NCI-H526 treated with DMSO at 0.1 percent for 48 hours (cell line): ENCODE measurements at regions not wholly inside any gene's neighbourhood (a gene's known extent, or its start where the extent isn't known, plus 50 kb on each side); places are given as distances from the start of the nearest gene placed in this dataset.

ENCODE experiments used
- DNase-seq: peaks from one replicate; lab custom pipeline; 2025; lab: John Stamatoyannopoulos, UW

GRCh38 chr20:17017232-17017631 is 209.6 kb upstream of the PCSK2 start:
- no peak for DNase-seq

DNA sequence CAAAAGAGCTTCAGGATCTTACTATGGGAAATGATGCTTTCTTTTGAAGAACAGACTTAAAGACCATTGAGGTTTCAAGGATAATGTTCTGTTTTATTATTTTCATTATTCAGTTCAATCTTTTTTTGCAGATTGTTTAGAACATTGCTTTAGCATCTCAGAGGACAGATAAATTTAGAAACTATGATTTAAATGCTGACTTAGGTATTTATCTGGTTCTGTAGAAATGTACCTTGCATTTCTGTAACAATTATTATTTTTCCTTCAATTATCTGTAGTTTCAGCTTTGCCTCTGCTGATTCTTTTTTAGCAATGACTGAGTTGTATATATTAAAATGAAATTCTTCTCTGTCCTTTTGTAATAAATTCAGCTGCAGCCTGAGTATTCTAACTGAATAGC is 205.4 kb upstream of the PCSK2 start:
- DNase-seq: no peak

- DNase-seq: no peak
These were observed 203.8 kb upstream of the PCSK2 start for GRCh38 chr20:17023036-17023435.

DNA sequence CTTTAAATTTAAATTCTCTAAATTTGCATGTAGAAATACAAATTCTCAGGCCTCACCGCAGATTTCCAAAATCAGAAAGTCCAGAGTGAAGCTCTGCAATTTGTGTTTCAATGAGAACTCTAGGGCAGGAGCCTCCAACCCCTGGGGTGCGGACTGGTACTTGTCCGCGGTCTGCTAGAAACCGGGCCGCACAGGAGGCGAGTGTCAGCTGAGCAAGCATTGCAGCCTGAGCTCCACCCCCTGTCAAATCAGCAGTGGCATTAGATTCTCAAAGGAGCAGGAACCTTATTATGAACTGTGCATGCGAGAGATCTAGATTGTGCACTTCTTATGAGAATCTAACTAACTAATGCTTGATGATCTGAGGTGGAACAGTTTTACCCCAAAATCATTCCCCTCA is 203.0 kb upstream of the PCSK2 start:
- no peak for DNase-seq

- no peak for DNase-seq
These were observed 202.2 kb upstream of the PCSK2 start for GRCh38 chr20:17024513-17025119.

DNA sequence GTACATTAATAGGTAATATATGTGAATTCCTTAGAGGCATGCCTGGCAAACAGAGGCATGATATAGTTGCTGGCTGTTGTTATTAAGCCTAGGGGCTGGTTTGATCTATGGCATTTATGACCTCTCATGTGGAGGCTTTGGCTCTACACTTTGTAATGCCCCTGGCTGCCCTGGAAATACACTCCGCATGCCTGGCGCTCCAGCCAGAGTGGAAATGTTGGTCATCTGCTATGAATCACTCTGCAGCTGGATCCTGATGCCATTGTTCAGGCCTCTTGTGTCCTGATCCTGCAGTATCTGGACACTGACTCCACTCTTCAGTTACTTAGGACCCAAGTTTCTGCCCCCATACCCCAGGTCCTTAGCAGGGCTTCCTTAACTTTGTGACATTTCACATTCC is 200.5 kb upstream of the PCSK2 start:
- no peak for DNase-seq

DNA sequence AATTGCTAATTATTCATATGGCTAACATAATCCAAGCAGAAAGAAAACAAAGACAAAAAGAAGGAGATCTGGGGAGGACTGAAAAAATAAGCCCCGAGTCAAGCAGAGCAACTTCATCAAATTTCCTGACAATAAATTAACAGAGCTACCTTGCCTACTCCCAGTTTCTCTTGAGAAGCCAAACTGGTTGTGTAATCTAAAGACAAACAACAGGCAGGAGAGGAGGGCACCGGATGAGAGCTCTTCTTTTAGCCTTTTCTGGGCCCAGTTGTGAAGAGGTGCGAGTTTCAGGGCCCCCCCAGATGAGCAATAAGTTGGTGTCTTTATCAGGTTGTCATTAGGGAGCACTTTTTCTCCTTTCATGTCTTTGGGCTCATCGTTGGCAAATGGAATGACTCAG is 197.1 kb upstream of the PCSK2 start:
- DNase-seq: no peak

- DNase-seq: no peak
These were observed 190.3 kb upstream of the PCSK2 start for GRCh38 chr20:17036541-17036940.

DNA sequence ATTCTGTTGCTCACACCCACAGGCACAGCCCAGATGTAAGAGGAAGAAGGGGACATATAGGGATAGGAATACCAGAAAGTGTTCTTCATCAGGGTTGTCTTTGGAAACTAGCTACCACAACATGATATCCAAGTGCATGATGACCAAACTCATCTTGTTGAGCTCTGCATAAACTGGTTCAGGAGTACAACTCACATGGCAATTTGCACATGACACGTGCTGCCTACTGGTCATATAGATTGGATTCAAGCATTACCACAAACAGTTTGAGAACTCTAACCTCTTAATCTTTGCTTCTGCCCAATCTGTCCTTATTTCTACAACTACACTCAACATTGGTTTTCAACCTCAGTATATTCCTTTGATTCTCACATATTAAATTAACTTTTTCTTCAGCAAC is 184.7 kb upstream of the PCSK2 start:
- no peak for DNase-seq

GRCh38 chr20:17043323-17043722 is 183.5 kb upstream of the PCSK2 start:
- DNase-seq: no peak

- no peak for DNase-seq
These were observed 181.9 kb upstream of the PCSK2 start for GRCh38 chr20:17044891-17045290.

GRCh38 chr20:17059465-17059864 is 167.4 kb upstream of the PCSK2 start:
- no peak for DNase-seq

- DNase-seq: no peak
These were observed 165.1 kb upstream of the PCSK2 start for GRCh38 chr20:17061715-17062114.

DNA sequence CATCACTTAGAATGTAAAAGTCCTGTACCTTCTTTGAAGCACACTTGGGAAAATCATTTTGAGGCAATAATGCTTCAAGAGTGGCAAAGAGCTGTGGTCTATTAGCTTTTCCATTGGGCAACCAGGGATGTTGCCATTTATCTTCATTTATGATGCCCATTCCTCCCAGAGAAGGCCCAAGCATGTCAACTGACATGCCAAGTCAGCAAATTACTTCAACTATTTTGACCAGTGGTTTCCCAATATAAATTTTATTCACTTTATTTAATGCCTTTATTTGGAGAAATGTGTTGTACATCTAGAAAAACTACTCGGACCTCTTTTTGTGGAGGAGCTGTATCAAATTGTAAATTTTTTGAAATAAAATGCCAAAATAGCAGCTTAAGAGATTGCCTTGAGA is 164.1 kb upstream of the PCSK2 start:
- no peak for DNase-seq

DNA sequence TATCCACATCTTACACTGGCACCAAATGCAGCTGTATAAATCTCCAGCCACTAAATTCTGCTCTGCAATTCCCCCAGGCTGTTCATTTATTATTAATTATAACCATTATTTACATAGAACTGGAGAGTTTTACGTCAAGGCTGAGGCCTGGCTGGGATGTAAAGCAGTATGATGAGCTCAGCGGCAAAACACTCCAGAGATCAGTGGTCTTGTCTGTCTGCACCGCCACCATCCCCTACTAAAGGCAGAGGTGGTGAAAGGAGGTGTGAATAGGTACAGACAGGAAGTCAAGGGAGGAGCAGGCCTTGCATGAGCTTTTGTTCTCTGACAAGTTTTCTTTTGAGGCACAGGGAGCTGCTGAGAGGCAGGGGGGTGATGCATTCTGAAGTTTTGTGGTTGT is 159.9 kb upstream of the PCSK2 start:
- DNase-seq: no peak

- DNase-seq: no peak
These were observed 158.6 kb upstream of the PCSK2 start for GRCh38 chr20:17068084-17068711.

GRCh38 chr20:17077030-17077429 is 149.8 kb upstream of the PCSK2 start:
- no peak for DNase-seq

DNA sequence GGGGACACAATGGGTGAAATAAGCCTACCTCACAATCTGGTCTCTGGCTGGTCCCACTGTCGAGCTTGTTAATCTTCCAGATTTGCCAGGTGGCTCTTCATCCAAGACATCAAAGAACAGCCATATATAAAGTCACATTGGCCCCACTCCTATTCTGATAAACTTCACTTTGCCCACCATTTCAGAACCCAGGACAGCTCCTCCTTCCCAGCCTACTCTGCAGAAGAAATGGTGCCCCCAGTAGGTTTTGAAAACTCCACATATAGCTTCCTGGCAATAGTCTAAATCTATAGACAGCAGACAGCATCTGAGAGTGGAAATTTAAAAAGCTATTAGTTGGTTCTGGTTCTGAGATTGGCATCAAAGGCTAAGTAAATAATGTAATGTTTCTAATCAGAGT is 143.1 kb upstream of the PCSK2 start:
- no peak for DNase-seq

GRCh38 chr20:17084909-17085308 is 141.9 kb upstream of the PCSK2 start:
- DNase-seq: no peak

DNA sequence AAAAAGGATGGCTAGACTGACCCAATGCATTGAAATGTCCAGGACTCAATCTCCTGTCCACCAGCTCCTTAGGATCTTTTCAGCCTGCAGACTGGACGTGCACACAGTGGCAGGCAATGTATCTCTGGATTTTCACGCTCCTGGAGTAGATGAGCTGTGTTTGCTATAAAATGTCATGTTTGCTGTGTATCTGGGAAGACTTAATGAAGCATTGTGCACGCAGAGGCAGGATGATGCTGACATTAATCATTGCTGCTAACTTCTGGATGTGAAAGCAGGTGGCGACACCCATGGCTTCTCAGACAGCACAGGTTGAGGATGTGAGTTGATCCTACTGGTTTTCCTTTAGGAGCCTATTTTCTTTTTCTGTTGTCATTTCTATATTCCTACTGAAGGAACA is 133.1 kb upstream of the PCSK2 start:
- no peak for DNase-seq

DNA sequence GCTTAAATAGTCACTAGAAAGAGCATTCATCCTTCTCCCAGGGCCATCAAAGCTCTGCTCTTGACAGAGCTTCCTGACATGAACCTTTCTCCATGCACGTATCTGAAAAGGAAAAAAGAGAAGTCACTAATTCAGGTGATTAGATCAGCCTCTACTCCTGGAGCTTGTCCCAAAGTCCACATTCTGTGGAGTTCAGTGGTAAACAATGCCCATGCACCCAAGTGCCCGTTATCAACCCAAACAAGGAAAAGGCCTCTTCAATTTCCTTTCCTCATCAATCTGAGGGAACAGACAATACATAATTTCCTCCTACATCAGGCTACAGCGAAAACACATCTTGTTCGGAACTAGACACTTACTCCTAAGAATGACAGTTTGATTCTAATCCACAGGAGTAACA is 129.2 kb upstream of the PCSK2 start:
- no peak for DNase-seq

- DNase-seq: no peak
These were observed 126.3 kb upstream of the PCSK2 start for GRCh38 chr20:17100506-17100905.

- DNase-seq: no peak
These were observed 119.7 kb upstream of the PCSK2 start for GRCh38 chr20:17107127-17107526.

DNA sequence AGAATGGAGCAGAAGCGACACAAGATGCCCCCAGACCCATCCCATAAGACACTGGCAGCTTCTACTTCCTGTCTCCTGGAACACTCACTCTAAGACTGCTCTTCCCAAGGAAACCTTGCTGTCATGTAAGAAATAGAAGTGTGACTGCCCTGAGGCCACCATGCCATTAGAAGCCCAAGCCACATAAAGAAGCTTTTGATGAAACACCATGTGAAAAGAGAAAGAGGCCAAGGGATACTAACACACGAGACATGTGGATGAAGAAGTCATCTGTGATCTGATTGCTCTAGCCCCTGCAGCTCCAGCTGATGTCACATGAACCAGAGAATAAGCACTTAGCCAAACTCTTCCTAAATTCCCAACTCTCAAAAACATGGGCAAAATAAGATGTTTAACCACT is 117.9 kb upstream of the PCSK2 start:
- no peak for DNase-seq
